ENCODE measurements at regions not wholly inside any gene's neighbourhood (a gene's known extent, or its start where the extent isn't known, plus 50 kb on each side); places are given as distances from the start of the nearest gene placed in this dataset.
"Not testable (repeated sequence)": the region's sequence is repeated elsewhere in the genome, so short reads cannot be mapped to it uniquely, and the experiment has no call there.

DNA sequence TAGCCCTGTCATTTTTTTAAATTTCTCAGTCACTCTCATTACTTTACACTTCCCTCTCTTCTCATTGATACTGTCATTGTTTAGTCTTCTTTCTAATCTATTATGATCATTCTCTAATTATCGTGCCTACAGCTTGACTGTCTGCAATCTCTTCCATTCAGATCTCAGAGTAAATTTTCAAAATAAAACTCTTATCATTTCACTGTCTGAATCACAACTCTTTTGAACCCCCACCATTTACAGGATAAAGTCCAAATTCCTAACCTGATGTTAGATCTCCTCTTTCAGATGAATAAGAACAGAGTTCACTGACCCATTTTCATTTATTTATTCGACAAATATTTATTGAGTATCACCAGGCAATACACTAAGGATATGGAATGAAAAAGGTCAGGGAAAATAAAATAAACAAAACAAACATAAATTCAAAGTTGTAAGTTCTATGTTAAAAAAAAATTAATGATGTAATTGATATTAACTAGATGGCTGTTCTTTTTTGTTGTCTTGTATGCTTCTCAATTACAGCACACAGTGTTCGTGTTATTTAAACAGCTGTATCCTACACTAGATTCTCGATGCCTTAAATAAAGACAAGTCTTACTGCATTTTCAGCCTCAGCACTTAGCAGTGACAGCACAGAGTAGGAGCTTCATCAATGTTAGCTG lies 631.0 kb downstream of the IRS1 start:
- no peak overlapping the region for H3K4me3 ChIP-seq (ENCODE audit: low read depth in 1 of 2, low read length in 1 of 2)
- TF ChIP-seq, protein P1, sequence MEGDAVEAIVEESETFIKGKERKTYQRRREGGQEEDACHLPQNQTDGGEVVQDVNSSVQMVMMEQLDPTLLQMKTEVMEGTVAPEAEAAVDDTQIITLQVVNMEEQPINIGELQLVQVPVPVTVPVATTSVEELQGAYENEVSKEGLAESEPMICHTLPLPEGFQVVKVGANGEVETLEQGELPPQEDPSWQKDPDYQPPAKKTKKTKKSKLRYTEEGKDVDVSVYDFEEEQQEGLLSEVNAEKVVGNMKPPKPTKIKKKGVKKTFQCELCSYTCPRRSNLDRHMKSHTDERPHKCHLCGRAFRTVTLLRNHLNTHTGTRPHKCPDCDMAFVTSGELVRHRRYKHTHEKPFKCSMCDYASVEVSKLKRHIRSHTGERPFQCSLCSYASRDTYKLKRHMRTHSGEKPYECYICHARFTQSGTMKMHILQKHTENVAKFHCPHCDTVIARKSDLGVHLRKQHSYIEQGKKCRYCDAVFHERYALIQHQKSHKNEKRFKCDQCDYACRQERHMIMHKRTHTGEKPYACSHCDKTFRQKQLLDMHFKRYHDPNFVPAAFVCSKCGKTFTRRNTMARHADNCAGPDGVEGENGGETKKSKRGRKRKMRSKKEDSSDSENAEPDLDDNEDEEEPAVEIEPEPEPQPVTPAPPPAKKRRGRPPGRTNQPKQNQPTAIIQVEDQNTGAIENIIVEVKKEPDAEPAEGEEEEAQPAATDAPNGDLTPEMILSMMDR (IDR thresholded peaks at IDR 0.05): no peak
- H3K9me3 ChIP-seq: no peaks in the 10 kb centered on the region
- no peak overlapping the region for H3K27ac ChIP-seq
- H3K36me3 ChIP-seq: no peaks in the 10 kb centered on the region
- no peaks in the 10 kb centered on the region for H3K27me3 ChIP-seq
- H3K4me1 ChIP-seq (ENCODE audit: control insufficient read depth in 1 of 2, insufficient read depth in 1 of 2, low read depth in 1 of 2, low read length in 1 of 2): no peaks in the 10 kb centered on the region

DNA sequence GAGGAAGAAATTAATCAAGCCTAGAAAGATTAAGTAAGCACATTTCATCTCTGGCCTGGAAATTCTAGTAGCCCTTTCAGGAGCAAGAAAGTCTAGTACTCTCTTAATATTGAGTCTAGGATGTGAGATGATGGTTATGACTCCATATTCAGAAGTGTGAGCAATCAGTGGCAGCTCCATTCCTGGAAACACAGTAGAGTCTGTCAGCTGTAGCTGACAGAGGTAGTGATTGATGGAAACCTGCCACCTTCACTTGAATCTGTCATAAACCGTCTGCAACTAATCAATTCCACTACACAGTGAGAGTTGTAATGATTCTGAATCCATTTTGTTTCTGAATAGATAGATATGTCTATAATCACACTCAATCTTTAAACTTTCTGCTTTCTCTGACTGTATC lies 635.1 kb downstream of the IRS1 start:
- no peak overlapping the region for H3K4me3 ChIP-seq (ENCODE audit: low read depth in 1 of 2, low read length in 1 of 2)
- no peaks in the 10 kb centered on the region for H3K4me1 ChIP-seq (ENCODE audit: control insufficient read depth in 1 of 2, insufficient read depth in 1 of 2, low read depth in 1 of 2, low read length in 1 of 2)
- H3K27me3 ChIP-seq: no peaks in the 10 kb centered on the region
- H3K36me3 ChIP-seq: no peaks in the 10 kb centered on the region
- H3K9me3 ChIP-seq: no peaks in the 10 kb centered on the region
- H3K27ac ChIP-seq: no peak overlapping the region
- TF ChIP-seq, protein P1 (IDR thresholded peaks at IDR 0.05): no peak

DNA sequence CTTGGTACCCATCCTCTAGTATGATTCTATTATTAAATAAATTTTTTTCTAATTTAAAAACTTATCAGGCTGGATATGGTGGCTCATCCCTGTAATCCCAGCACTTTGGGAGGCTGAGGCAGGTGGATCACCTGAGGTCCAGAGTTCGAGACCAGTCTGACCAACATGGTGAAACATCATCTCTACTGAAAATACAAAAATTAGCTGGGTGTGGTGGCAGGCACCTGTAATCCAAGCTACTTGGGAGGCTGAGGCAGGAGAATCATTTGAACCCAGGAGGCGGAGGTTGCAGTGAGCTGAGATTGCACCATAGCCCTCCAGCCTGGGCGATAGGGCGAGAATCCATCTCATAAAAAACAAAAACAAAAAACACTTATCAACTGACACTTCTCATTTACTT lies 639.0 kb downstream of the IRS1 start:
- not testable (repeated sequence) for H3K27me3 ChIP-seq; H3K4me1 ChIP-seq (ENCODE audit: control insufficient read depth in 1 of 2, insufficient read depth in 1 of 2, low read depth in 1 of 2, low read length in 1 of 2); H3K9me3 ChIP-seq; H3K36me3 ChIP-seq; H3K27ac ChIP-seq; H3K4me3 ChIP-seq (ENCODE audit: low read depth in 1 of 2, low read length in 1 of 2)

DNA sequence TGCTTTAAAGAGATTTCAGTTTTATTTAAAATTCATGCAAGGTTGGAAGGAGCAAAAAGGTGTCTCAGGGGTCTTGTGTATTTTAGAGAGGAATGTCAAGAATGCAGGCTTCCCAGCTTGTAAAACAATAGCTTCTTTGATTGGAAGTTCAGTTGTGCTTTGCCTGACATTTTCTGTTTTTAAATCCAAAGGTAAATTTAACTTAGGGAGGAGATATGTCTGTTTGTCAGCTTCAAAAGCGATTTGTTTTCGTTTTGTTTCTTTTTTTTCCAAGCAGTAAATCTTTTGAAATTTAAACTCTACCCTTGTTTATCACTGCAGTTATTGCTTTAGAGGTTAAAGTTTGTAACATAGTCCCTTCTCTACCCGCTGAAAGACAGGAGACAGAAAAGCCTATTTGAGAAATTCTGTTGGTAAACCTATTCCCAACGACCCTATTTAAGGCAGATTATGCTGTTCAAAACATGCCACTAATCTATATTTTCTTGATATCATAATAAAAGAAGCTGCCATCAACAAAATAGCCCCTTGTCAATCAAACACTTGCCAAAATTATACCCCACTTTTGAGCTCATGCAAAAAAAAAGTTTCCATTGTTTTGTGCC lies 639.6 kb downstream of the IRS1 start:
- Histone ChIP-seq H3K4me3 (ENCODE audit: low read depth in 1 of 2, low read length in 1 of 2) (no peak overlapping the region), H3K4me1 (ENCODE audit: control insufficient read depth in 1 of 2, insufficient read depth in 1 of 2, low read depth in 1 of 2, low read length in 1 of 2) (no peaks in the 10 kb centered on the region), H3K27ac (no peak overlapping the region), H3K36me3 (no peaks in the 10 kb centered on the region), H3K27me3 (no peaks in the 10 kb centered on the region), H3K9me3 (no peaks in the 10 kb centered on the region)
- TF ChIP-seq, protein P1 (IDR thresholded peaks at IDR 0.05): no peak

DNA sequence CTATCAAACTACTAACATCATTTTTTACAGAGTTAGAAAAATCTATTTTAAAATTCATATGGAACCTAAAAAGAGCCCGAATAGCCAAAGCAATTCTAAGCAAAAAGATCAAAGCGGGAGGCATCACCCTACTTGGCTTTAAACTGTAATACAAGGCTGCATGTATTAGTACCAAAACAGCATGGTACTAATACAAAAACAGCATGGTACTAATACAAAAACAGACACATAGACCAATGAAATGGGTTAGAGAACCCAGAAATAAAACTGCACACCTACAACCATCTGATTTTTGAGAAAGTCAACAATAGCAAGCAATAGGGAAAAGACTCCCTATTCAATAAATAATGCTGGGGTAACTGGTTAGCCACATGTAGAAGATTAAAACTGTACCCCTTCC lies 640.7 kb downstream of the IRS1 start:
- TF ChIP-seq, protein P1 (IDR thresholded peaks at IDR 0.05): no peak
- H3K27me3 ChIP-seq: no peaks in the 10 kb centered on the region

DNA sequence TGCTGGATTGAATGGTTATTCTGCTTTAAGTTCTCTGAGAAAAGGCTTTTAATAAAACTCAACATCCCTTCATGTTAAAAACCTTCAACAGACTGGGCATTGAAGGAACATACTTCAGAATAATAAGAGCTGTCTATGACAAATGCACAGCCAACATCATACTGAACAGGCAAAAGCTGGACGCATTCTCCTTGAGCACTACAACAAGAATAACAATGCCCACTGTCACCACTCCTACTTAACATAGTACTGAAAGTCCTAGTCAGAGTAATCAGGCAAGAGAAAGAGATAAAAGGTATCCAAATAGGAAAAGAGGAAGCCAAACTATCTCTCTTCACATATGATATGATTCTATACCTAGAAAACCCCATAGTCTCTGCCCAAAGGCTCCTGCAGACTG lies 641.4 kb downstream of the IRS1 start:
- TF ChIP-seq, protein P1 (IDR thresholded peaks at IDR 0.05): no peak
- no peak overlapping the region for H3K27ac ChIP-seq
- H3K36me3 ChIP-seq: no peaks in the 10 kb centered on the region
- H3K9me3 ChIP-seq: no peaks in the 10 kb centered on the region
- no peaks in the 10 kb centered on the region for H3K4me1 ChIP-seq (ENCODE audit: control insufficient read depth in 1 of 2, insufficient read depth in 1 of 2, low read depth in 1 of 2, low read length in 1 of 2)
- H3K27me3 ChIP-seq: no peaks in the 10 kb centered on the region
- H3K4me3 ChIP-seq (ENCODE audit: low read depth in 1 of 2, low read length in 1 of 2): no peak overlapping the region

More for the DNA sequence above, 640.7 kb downstream of the IRS1 start:
- Histone ChIP-seq H3K27ac (no peak overlapping the region), H3K9me3 (no peaks in the 10 kb centered on the region), H3K4me1 (ENCODE audit: control insufficient read depth in 1 of 2, insufficient read depth in 1 of 2, low read depth in 1 of 2, low read length in 1 of 2) (no peaks in the 10 kb centered on the region), H3K4me3 (ENCODE audit: low read depth in 1 of 2, low read length in 1 of 2) (no peak overlapping the region), H3K36me3 (no peaks in the 10 kb centered on the region)

Data from neutrophil (primary cell).